GM23338 (cell line): ENCODE measurements at regions not wholly inside any gene's neighbourhood (a gene's known extent, or its start where the extent isn't known, plus 50 kb on each side); places are given as distances from the start of the nearest gene placed in this dataset.

Source experiments
- ATAC-seq: fragments of 200-7000 bp; cut with Tn5 transposase; 3 replicates; pipeline ENCODE4 v1.9.1; 2020
- DNase-seq: peaks from one replicate; pipeline ENCODE4 v3.0.0-alpha.2; 2015; ENCODE audit warnings: low spot score
- H2AFZ ChIP-seq: fragments of 200-600 bp; sonication (generic); 2 replicates; pipeline ENCODE4 v1.8.0; 2016; ENCODE audit warnings: antibody characterized with exemption, mild to moderate bottlenecking, moderate library complexity
- H3F3A ChIP-seq: fragments of 200-600 bp; sonication (generic); replicated peaks from 2 replicates; pipeline ENCODE4 v1.8.0; 2017; ENCODE audit warnings: antibody characterized with exemption, mixed run types, low read depth
- H3K27ac ChIP-seq: fragments of 200-600 bp; sonication (generic); 2 replicates; pipeline ENCODE4 v1.6.1; 2016; ENCODE audit warnings: low read depth
- H3K27me3 ChIP-seq: fragments of 200-600 bp; sonication (generic); 2 replicates; pipeline ENCODE4 v1.8.0; 2016; ENCODE audit warnings: mild to moderate bottlenecking, mixed run types, moderate library complexity; ENCODE audit not compliant: insufficient read depth
- H3K36me3 ChIP-seq: fragments of 200-600 bp; sonication (generic); 2 replicates; pipeline ENCODE4 v1.8.0; 2016; ENCODE audit warnings: mild to moderate bottlenecking; ENCODE audit not compliant: insufficient read depth
- H3K4me1 ChIP-seq: fragments of 200-600 bp; sonication (generic); 2 replicates; pipeline ENCODE4 v1.8.0; 2016; ENCODE audit warnings: mild to moderate bottlenecking, moderate library complexity; ENCODE audit not compliant: insufficient read depth
- H3K4me2 ChIP-seq: fragments of 200-600 bp; sonication (generic); 2 replicates; pipeline ENCODE4 v1.7.1; 2017; ENCODE audit warnings: mixed run types
- H3K4me3 ChIP-seq: fragments of 200-600 bp; sonication (generic); 2 replicates; pipeline ENCODE4 v1.6.1; 2016; ENCODE audit warnings: mixed run types
- H3K79me2 ChIP-seq: fragments of 200-600 bp; sonication (generic); replicated peaks from 2 replicates; pipeline ENCODE4 v1.8.0; 2017; ENCODE audit warnings: mild to moderate bottlenecking; ENCODE audit not compliant: insufficient read depth
- H3K9me2 ChIP-seq: fragments of 200-600 bp; sonication (generic); 2 replicates; pipeline ENCODE4 v1.8.0; 2017; ENCODE audit not compliant: insufficient read depth
- H4K20me1 ChIP-seq: fragments of 200-600 bp; sonication (generic); replicated peaks from 2 replicates; pipeline ENCODE4 v1.8.0; 2017; ENCODE audit warnings: mild to moderate bottlenecking; ENCODE audit not compliant: insufficient read depth
- H3K27ac Mint-ChIP-seq: 2 replicates; pipeline ENCODE4 v1.8.0; 2020; ENCODE audit warnings: inconsistent platforms, mild to moderate bottlenecking, moderate library complexity, mixed read lengths
- H3K27me3 Mint-ChIP-seq: 3 replicates; pipeline ENCODE4 v1.8.0; 2022; ENCODE audit warnings: low read depth, mild to moderate bottlenecking, moderate library complexity, mixed read lengths, inconsistent platforms; ENCODE audit not compliant: insufficient read depth, poor library complexity
- H3K36me3 Mint-ChIP-seq: 3 replicates; pipeline ENCODE4 v1.8.0; 2021; ENCODE audit warnings: low read depth, mild to moderate bottlenecking, inconsistent platforms, moderate library complexity, mixed read lengths
- H3K4me1 Mint-ChIP-seq: 3 replicates; pipeline ENCODE4 v1.8.0; 2020; ENCODE audit warnings: mild to moderate bottlenecking, inconsistent platforms, mixed read lengths
- H3K4me3 Mint-ChIP-seq: 3 replicates; pipeline ENCODE4 v1.8.0; 2021; ENCODE audit warnings: moderate library complexity, mild to moderate bottlenecking, inconsistent platforms, mixed read lengths
- H3K9me3 Mint-ChIP-seq: 3 replicates; pipeline ENCODE4 v1.8.0; 2020; ENCODE audit warnings: moderate library complexity, mild to moderate bottlenecking, inconsistent platforms, mixed read lengths
- CREB1 ChIP-seq: fragments of 250-450 bp; sonication (Bioruptor Pico); IDR thresholded peaks from 2 replicates; pipeline ENCODE4 v1.5.0; 2020; ENCODE audit warnings: low read depth, mild to moderate bottlenecking, moderate library complexity
- EZH2 ChIP-seq: fragments of 200-600 bp; sonication (generic); IDR thresholded peaks from one replicate; pipeline ENCODE4 v1.8.0; 2017; ENCODE audit warnings: antibody characterized with exemption, mild to moderate bottlenecking, low read depth; ENCODE audit not compliant: unreplicated experiment
- EZH2phosphoT487 ChIP-seq: fragments of 200-600 bp; sonication (generic); IDR thresholded peaks from one replicate; pipeline ENCODE4 v1.8.1; 2018; ENCODE audit warnings: antibody characterized with exemption; ENCODE audit not compliant: unreplicated experiment
- NANOG ChIP-seq: IDR thresholded peaks from 2 replicates; pipeline ENCODE4 v1.6.1; 2016; ENCODE audit warnings: antibody characterized with exemption, borderline replicate concordance
- STAT1 ChIP-seq: IDR thresholded peaks from one replicate; pipeline ENCODE4 v1.6.1; 2016; ENCODE audit warnings: antibody characterized with exemption; ENCODE audit not compliant: unreplicated experiment
- ZNF114 ChIP-seq: fragments of 250-450 bp; sonication (Bioruptor Pico); IDR thresholded peaks from 2 replicates; pipeline ENCODE4 v1.5.0; 2020; ENCODE audit warnings: mild to moderate bottlenecking, moderate library complexity
- ZNF331 ChIP-seq: fragments of 250-450 bp; sonication (Bioruptor Pico); IDR thresholded peaks from 2 replicates; pipeline ENCODE4 v1.5.0; 2020; ENCODE audit warnings: low read depth, mild to moderate bottlenecking, moderate library complexity
- TF ChIP-seq, protein P1 (sequence below), 2 experiments: fragments of 200-600 bp in 1 of 2; sonication (generic) in 1 of 2; conservative IDR thresholded peaks; 2 replicates each; pipeline versions ENCODE4 v1.5.1 to v1.6.1; 2016 to 2017; ENCODE audit warnings: antibody characterized with exemption in 2 of 2, low read depth in 2 of 2, mild to moderate bottlenecking in 2 of 2, moderate library complexity in 1 of 2
- TF ChIP-seq, protein P2 (sequence below): IDR thresholded peaks from one replicate; pipeline ENCODE4 v1.6.1; 2018; ENCODE audit warnings: antibody characterized with exemption; ENCODE audit not compliant: unreplicated experiment
- TF ChIP-seq, protein P3 (sequence below): IDR thresholded peaks from 2 replicates; pipeline ENCODE4 v1.6.1; 2016; ENCODE audit warnings: antibody characterized with exemption

DNA sequence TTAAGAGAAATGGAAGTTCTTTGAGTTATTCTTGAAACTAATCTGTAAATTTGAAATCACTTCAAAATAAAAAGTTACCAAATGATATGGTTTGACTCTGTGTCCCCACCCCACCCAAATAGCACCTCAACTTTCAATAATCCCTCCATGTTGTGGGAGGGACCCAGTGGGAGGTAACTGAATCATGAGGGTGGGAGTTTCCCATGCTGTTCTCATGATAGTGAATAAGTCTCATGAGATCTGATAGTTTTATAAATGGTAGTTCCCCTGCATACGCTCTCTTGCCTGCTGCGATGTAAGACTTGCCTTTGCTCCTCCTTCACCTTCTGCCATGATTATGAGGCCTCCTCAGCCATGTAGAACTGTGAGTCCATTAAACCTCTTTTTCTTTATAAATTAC is 690.7 kb upstream of the ZNF385D start:
- H3K9me3 Mint-ChIP-seq: no peaks in the 10 kb centered on the region
- H3K27ac Mint-ChIP-seq: no peak overlapping the region
- TF ChIP-seq ZNF114: no peak
- TF ChIP-seq, protein P1, sequence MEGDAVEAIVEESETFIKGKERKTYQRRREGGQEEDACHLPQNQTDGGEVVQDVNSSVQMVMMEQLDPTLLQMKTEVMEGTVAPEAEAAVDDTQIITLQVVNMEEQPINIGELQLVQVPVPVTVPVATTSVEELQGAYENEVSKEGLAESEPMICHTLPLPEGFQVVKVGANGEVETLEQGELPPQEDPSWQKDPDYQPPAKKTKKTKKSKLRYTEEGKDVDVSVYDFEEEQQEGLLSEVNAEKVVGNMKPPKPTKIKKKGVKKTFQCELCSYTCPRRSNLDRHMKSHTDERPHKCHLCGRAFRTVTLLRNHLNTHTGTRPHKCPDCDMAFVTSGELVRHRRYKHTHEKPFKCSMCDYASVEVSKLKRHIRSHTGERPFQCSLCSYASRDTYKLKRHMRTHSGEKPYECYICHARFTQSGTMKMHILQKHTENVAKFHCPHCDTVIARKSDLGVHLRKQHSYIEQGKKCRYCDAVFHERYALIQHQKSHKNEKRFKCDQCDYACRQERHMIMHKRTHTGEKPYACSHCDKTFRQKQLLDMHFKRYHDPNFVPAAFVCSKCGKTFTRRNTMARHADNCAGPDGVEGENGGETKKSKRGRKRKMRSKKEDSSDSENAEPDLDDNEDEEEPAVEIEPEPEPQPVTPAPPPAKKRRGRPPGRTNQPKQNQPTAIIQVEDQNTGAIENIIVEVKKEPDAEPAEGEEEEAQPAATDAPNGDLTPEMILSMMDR (conservative IDR thresholded peaks at IDR 0.05; ENCODE audit: low read depth in 2 of 2): no peak
- TF ChIP-seq CREB1 (CRISPR knock-in tag): no peak
- TF ChIP-seq EZH2: no peak
- TF ChIP-seq, protein P2, sequence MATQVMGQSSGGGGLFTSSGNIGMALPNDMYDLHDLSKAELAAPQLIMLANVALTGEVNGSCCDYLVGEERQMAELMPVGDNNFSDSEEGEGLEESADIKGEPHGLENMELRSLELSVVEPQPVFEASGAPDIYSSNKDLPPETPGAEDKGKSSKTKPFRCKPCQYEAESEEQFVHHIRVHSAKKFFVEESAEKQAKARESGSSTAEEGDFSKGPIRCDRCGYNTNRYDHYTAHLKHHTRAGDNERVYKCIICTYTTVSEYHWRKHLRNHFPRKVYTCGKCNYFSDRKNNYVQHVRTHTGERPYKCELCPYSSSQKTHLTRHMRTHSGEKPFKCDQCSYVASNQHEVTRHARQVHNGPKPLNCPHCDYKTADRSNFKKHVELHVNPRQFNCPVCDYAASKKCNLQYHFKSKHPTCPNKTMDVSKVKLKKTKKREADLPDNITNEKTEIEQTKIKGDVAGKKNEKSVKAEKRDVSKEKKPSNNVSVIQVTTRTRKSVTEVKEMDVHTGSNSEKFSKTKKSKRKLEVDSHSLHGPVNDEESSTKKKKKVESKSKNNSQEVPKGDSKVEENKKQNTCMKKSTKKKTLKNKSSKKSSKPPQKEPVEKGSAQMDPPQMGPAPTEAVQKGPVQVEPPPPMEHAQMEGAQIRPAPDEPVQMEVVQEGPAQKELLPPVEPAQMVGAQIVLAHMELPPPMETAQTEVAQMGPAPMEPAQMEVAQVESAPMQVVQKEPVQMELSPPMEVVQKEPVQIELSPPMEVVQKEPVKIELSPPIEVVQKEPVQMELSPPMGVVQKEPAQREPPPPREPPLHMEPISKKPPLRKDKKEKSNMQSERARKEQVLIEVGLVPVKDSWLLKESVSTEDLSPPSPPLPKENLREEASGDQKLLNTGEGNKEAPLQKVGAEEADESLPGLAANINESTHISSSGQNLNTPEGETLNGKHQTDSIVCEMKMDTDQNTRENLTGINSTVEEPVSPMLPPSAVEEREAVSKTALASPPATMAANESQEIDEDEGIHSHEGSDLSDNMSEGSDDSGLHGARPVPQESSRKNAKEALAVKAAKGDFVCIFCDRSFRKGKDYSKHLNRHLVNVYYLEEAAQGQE: no peak
- no peak for TF ChIP-seq EZH2phosphoT487
- TF ChIP-seq, protein P3, sequence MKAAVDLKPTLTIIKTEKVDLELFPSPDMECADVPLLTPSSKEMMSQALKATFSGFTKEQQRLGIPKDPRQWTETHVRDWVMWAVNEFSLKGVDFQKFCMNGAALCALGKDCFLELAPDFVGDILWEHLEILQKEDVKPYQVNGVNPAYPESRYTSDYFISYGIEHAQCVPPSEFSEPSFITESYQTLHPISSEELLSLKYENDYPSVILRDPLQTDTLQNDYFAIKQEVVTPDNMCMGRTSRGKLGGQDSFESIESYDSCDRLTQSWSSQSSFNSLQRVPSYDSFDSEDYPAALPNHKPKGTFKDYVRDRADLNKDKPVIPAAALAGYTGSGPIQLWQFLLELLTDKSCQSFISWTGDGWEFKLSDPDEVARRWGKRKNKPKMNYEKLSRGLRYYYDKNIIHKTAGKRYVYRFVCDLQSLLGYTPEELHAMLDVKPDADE: no peak
- TF ChIP-seq ZNF331 (CRISPR knock-in tag): no peak
- TF ChIP-seq NANOG: no peak
- TF ChIP-seq STAT1: no peak
- H3K4me2 ChIP-seq: no peak overlapping the region
- ATAC-seq (no peak), DNase-seq (no peak)
- no peaks in the 10 kb centered on the region for H3K4me1 Mint-ChIP-seq
- peaks cover 3% of the 10 kb centered on the region for H3K27me3 Mint-ChIP-seq
- H3K4me1 ChIP-seq: no peaks in the 10 kb centered on the region
- no peak overlapping the region for H2AFZ ChIP-seq
- no peaks in the 10 kb centered on the region for H4K20me1 ChIP-seq
- H3K36me3 Mint-ChIP-seq: no peaks in the 10 kb centered on the region
- H3K79me2 ChIP-seq: no peaks in the 10 kb centered on the region
- no peaks in the 10 kb centered on the region for H3K9me2 ChIP-seq
- H3K4me3 ChIP-seq: no peak overlapping the region
- H3K27ac ChIP-seq: no peak overlapping the region
- no peak overlapping the region for H3K4me3 Mint-ChIP-seq
- no peaks in the 10 kb centered on the region for H3K36me3 ChIP-seq
- H3K27me3 ChIP-seq: no peaks in the 10 kb centered on the region
- H3F3A ChIP-seq: no peaks in the 10 kb centered on the region
